ENCODE measurements at regions not wholly inside any gene's neighbourhood (a gene's known extent, or its start where the extent isn't known, plus 50 kb on each side); places are given as distances from the start of the nearest gene placed in this dataset.

DNA sequence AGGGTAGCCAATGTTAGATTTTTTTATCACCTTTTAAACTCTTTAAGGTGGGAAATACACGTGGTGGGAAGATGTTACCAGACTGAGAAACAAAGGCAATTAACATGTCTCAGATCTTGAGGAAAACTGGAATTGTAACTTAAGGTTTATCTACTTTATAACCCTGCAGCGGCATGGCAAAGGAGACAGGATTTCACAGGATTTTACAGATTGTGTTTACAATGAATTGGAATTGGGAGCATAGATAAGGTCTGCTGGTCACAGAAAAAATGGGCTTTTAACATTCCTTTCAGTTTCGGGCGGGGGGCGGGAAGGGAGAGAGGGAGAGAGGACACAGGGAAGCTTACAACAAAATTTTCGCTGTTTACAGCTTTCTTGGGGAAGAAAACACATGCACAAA lies 467.5 kb upstream of the CT83 start:
- Histone ChIP-seq H3K9me3 (ENCODE audit: control insufficient read depth, low read length) (no peaks in the 10 kb centered on the region), H3K23ac (ENCODE audit: low read length in 2 of 2) (no peak overlapping the region), H3K79me1 (replicated peaks; ENCODE audit: low read length, poor library complexity, severe bottlenecking) (no peaks in the 10 kb centered on the region), H3K14ac (ENCODE audit: low read length in 2 of 2) (no peak overlapping the region), H3K4ac (ENCODE audit: low read depth in 1 of 2, low read length in 2 of 2) (no peak overlapping the region), H2BK5ac (ENCODE audit: low read depth, low read length, poor library complexity, severe bottlenecking) (no peak overlapping the region), H4K8ac (ENCODE audit: low read length) (no peak overlapping the region), H3K4me2 (ENCODE audit: low read length, poor library complexity, severe bottlenecking) (no peak overlapping the region), H3K36me3 (ENCODE audit: control insufficient read depth in 1 of 2, insufficient read depth in 2 of 2, low read depth in 1 of 2, low read length in 2 of 2) (no peaks in the 10 kb centered on the region), H3K9ac (ENCODE audit: low read length) (no peak overlapping the region), H3K4me3 (ENCODE audit: insufficient read depth in 1 of 2, low read depth in 1 of 2, low read length in 2 of 2) (no peak overlapping the region), H4K91ac (ENCODE audit: low read length) (no peak overlapping the region), H3K27me3 (ENCODE audit: control insufficient read depth in 1 of 2, insufficient read depth in 1 of 2, low read length in 2 of 2) (no peaks in the 10 kb centered on the region), H3K4me1 (ENCODE audit: control insufficient read depth, insufficient read depth, low read depth, low read length) (no peaks in the 10 kb centered on the region), H2AFZ (ENCODE audit: low read depth, low read length) (no peak overlapping the region), H2AK5ac (ENCODE audit: low read length, severe bottlenecking) (no peak overlapping the region), H3K27ac (ENCODE audit: low read length, poor library complexity, severe bottlenecking) (no peak overlapping the region), H2BK120ac (ENCODE audit: low read depth, low read length) (no peak overlapping the region), H3K18ac (ENCODE audit: low read depth in 1 of 2, low read length in 2 of 2) (no peak overlapping the region), H2BK15ac (ENCODE audit: low read depth, poor library complexity, severe bottlenecking) (no peak overlapping the region), H2BK12ac (ENCODE audit: low read length in 2 of 2) (no peak overlapping the region)
- 9% methylated on average over 3 of the region's 6 CpGs for WGBS
- no peak for DNase-seq

DNA sequence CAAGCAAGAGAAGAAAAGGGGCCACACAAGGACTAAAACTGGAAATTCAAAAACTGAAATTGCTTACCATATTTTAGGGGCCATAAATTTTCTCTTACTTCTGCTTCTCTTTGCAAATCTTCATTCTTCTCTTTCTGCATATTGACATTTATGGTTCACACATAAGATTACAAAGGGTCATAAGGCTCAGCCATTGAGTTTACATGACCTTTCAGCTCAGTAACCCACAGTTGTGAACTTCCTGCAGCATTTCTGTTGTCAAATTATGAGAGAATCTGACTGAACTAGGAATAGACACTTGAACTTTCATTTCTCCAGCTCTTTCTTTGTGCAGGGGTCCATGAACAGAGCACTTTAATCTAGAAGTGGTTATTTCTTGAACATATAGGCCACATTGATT lies 434.8 kb upstream of the CT83 start:
- no peak overlapping the region for H3K18ac ChIP-seq (ENCODE audit: low read depth in 1 of 2, low read length in 2 of 2)
- no peak overlapping the region for H2BK15ac ChIP-seq (ENCODE audit: low read depth, poor library complexity, severe bottlenecking)
- H3K23ac ChIP-seq (ENCODE audit: low read length in 2 of 2), result no peak overlapping the region
- no peak overlapping the region for H2AK5ac ChIP-seq (ENCODE audit: low read length, severe bottlenecking)
- no peak overlapping the region for H4K91ac ChIP-seq (ENCODE audit: low read length)
- H4K8ac ChIP-seq (ENCODE audit: low read length), result no peak overlapping the region
- no peak overlapping the region for H3K4me3 ChIP-seq (ENCODE audit: insufficient read depth in 1 of 2, low read depth in 1 of 2, low read length in 2 of 2)
- H3K4ac ChIP-seq (ENCODE audit: low read depth in 1 of 2, low read length in 2 of 2), result no peak overlapping the region
- H3K14ac ChIP-seq (ENCODE audit: low read length in 2 of 2), result no peak overlapping the region
- H2AFZ ChIP-seq (ENCODE audit: low read depth, low read length), result no peak overlapping the region
- no peak overlapping the region for H2BK12ac ChIP-seq (ENCODE audit: low read length in 2 of 2)
- H3K9me3 ChIP-seq (ENCODE audit: control insufficient read depth, low read length), result peaks cover 19% of the 10 kb centered on the region
- no peak overlapping the region for H3K4me2 ChIP-seq (ENCODE audit: low read length, poor library complexity, severe bottlenecking)
- H3K9ac ChIP-seq (ENCODE audit: low read length), result no peak overlapping the region
- H3K79me1 ChIP-seq (replicated peaks; ENCODE audit: low read length, poor library complexity, severe bottlenecking), result no peaks in the 10 kb centered on the region
- no peak overlapping the region for H3K27ac ChIP-seq (ENCODE audit: low read length, poor library complexity, severe bottlenecking)
- no peaks in the 10 kb centered on the region for H3K4me1 ChIP-seq (ENCODE audit: control insufficient read depth, insufficient read depth, low read depth, low read length)
- no peaks in the 10 kb centered on the region for H3K36me3 ChIP-seq (ENCODE audit: control insufficient read depth in 1 of 2, insufficient read depth in 2 of 2, low read depth in 1 of 2, low read length in 2 of 2)
- H3K27me3 ChIP-seq (ENCODE audit: control insufficient read depth in 1 of 2, insufficient read depth in 1 of 2, low read length in 2 of 2), result no peaks in the 10 kb centered on the region
- no peak for DNase-seq
- no peak overlapping the region for H2BK5ac ChIP-seq (ENCODE audit: low read depth, low read length, poor library complexity, severe bottlenecking)
- no peak overlapping the region for H2BK120ac ChIP-seq (ENCODE audit: low read depth, low read length)

DNA sequence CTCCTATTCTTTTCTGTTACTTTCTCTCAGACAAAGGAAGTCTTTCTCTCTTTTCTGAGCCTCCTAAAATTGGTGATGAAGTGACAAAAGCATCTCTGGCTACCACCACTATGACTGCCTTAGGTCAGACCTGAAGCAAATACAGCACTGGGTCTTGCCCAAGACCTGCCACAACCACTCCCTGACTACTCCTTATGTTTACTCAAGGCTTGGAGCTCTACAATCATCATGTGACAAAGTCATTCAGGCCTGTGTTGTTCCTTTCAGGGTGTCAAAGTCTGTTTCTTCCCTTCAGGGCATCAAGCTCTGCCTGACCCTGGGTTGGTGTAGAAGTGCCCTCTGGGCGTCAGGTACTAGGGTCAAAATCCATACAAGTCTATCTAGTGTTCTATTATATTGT lies 419.2 kb upstream of the CT83 start:
- no CpG with 5 or more reads among the region's 1 CpG for WGBS
- no peak overlapping the region for H3K4ac ChIP-seq (ENCODE audit: low read depth in 1 of 2, low read length in 2 of 2)

DNA sequence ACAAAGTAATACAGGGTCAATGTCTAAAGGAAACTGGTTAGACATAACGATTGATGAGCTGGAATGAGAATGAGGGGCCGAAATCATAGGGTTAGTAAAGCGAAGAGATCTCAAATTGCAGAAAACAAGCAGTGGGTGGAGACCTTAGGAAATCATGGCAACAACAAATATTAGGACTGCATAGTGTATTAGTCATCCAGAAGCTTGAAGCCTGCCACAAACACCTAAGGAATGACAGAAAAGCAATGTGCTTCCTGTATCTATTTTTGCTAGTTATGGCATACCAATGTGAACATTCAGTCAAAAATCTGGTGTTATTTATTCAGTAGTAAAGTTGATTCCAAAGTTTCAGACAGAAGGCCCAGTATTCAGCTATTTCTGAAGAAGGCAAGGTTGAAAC lies 410.9 kb upstream of the CT83 start:
- WGBS, result 32% methylated on average over 3 of the region's 3 CpGs
- H3K9me3 ChIP-seq (ENCODE audit: control insufficient read depth, low read length), result no peaks in the 10 kb centered on the region
- no peak overlapping the region for H3K23ac ChIP-seq (ENCODE audit: low read length in 2 of 2)

More for the DNA sequence above, 419.2 kb upstream of the CT83 start:
- Histone ChIP-seq H3K9me3 (ENCODE audit: control insufficient read depth, low read length) (peaks cover 7% of the 10 kb centered on the region), H3K36me3 (ENCODE audit: control insufficient read depth in 1 of 2, insufficient read depth in 2 of 2, low read depth in 1 of 2, low read length in 2 of 2) (no peaks in the 10 kb centered on the region), H3K27ac (ENCODE audit: low read length, poor library complexity, severe bottlenecking) (no peak overlapping the region), H2BK5ac (ENCODE audit: low read depth, low read length, poor library complexity, severe bottlenecking) (no peak overlapping the region), H2BK15ac (ENCODE audit: low read depth, poor library complexity, severe bottlenecking) (no peak overlapping the region), H4K91ac (ENCODE audit: low read length) (no peak overlapping the region), H3K18ac (ENCODE audit: low read depth in 1 of 2, low read length in 2 of 2) (no peak overlapping the region), H3K23ac (ENCODE audit: low read length in 2 of 2) (no peak overlapping the region), H3K27me3 (ENCODE audit: control insufficient read depth in 1 of 2, insufficient read depth in 1 of 2, low read length in 2 of 2) (no peaks in the 10 kb centered on the region), H2AK5ac (ENCODE audit: low read length, severe bottlenecking) (no peak overlapping the region), H3K14ac (ENCODE audit: low read length in 2 of 2) (no peak overlapping the region), H3K4me1 (ENCODE audit: control insufficient read depth, insufficient read depth, low read depth, low read length) (no peaks in the 10 kb centered on the region), H3K9ac (ENCODE audit: low read length) (no peak overlapping the region), H3K4me3 (ENCODE audit: insufficient read depth in 1 of 2, low read depth in 1 of 2, low read length in 2 of 2) (no peak overlapping the region), H3K79me1 (replicated peaks; ENCODE audit: low read length, poor library complexity, severe bottlenecking) (no peaks in the 10 kb centered on the region), H3K4me2 (ENCODE audit: low read length, poor library complexity, severe bottlenecking) (no peak overlapping the region), H2BK12ac (ENCODE audit: low read length in 2 of 2) (no peak overlapping the region), H4K8ac (ENCODE audit: low read length) (no peak overlapping the region), H2AFZ (ENCODE audit: low read depth, low read length) (no peak overlapping the region), H2BK120ac (ENCODE audit: low read depth, low read length) (no peak overlapping the region)
- no peak for DNase-seq

More for the DNA sequence above, 410.9 kb upstream of the CT83 start:
- Histone ChIP-seq H3K18ac (ENCODE audit: low read depth in 1 of 2, low read length in 2 of 2) (no peak overlapping the region), H2BK15ac (ENCODE audit: low read depth, poor library complexity, severe bottlenecking) (no peak overlapping the region), H3K27me3 (ENCODE audit: control insufficient read depth in 1 of 2, insufficient read depth in 1 of 2, low read length in 2 of 2) (no peaks in the 10 kb centered on the region), H3K4me3 (ENCODE audit: insufficient read depth in 1 of 2, low read depth in 1 of 2, low read length in 2 of 2) (no peak overlapping the region), H3K79me1 (replicated peaks; ENCODE audit: low read length, poor library complexity, severe bottlenecking) (no peaks in the 10 kb centered on the region), H4K91ac (ENCODE audit: low read length) (no peak overlapping the region), H3K14ac (ENCODE audit: low read length in 2 of 2) (no peak overlapping the region), H3K4me1 (ENCODE audit: control insufficient read depth, insufficient read depth, low read depth, low read length) (no peaks in the 10 kb centered on the region), H4K8ac (ENCODE audit: low read length) (no peak overlapping the region), H3K27ac (ENCODE audit: low read length, poor library complexity, severe bottlenecking) (no peak overlapping the region), H2AFZ (ENCODE audit: low read depth, low read length) (no peak overlapping the region), H2AK5ac (ENCODE audit: low read length, severe bottlenecking) (no peak overlapping the region), H3K9ac (ENCODE audit: low read length) (no peak overlapping the region), H2BK12ac (ENCODE audit: low read length in 2 of 2) (no peak overlapping the region), H3K4me2 (ENCODE audit: low read length, poor library complexity, severe bottlenecking) (no peak overlapping the region), H2BK5ac (ENCODE audit: low read depth, low read length, poor library complexity, severe bottlenecking) (no peak overlapping the region), H2BK120ac (ENCODE audit: low read depth, low read length) (no peak overlapping the region), H3K36me3 (ENCODE audit: control insufficient read depth in 1 of 2, insufficient read depth in 2 of 2, low read depth in 1 of 2, low read length in 2 of 2) (no peaks in the 10 kb centered on the region), H3K4ac (ENCODE audit: low read depth in 1 of 2, low read length in 2 of 2) (no peak overlapping the region)
- DNase-seq, result peak; percentile 0

Data from mesenchymal stem cell (in vitro differentiated cells and primary cell).